ENCODE measurements at regions not wholly inside any gene's neighbourhood (a gene's known extent, or its start where the extent isn't known, plus 50 kb on each side); places are given as distances from the start of the nearest gene placed in this dataset.

DNA sequence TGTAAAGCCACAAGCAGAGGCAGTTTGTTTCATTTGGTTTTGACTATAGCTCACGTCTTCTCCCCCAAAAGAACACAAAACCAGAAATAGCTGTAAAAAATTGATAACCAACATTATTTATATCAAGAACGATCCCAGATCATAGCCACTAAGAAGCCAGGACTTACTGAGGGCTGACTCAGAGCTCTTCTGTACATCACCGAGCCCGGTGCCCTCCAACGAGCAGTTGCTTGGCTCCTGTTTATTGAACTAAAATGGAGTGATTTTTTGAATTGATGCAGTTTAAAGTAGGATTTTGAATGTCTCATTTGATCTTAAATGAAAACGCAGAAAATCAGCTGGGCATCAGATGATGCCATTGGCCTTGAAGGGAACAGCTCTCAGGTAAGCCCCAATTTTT is 343.3 kb downstream of the INSIG2 start:
- no peak for DNase-seq
- no peaks in the 10 kb centered on the region for H3K4me1 ChIP-seq (replicated peaks in 1 of 2)
- TF ChIP-seq POLR2A (IDR thresholded peaks at IDR 0.05) = no peak
- TF ChIP-seq, protein P1, sequence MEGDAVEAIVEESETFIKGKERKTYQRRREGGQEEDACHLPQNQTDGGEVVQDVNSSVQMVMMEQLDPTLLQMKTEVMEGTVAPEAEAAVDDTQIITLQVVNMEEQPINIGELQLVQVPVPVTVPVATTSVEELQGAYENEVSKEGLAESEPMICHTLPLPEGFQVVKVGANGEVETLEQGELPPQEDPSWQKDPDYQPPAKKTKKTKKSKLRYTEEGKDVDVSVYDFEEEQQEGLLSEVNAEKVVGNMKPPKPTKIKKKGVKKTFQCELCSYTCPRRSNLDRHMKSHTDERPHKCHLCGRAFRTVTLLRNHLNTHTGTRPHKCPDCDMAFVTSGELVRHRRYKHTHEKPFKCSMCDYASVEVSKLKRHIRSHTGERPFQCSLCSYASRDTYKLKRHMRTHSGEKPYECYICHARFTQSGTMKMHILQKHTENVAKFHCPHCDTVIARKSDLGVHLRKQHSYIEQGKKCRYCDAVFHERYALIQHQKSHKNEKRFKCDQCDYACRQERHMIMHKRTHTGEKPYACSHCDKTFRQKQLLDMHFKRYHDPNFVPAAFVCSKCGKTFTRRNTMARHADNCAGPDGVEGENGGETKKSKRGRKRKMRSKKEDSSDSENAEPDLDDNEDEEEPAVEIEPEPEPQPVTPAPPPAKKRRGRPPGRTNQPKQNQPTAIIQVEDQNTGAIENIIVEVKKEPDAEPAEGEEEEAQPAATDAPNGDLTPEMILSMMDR (IDR thresholded peaks at IDR 0.05) = no peak
- no peak overlapping the region for H3K27ac ChIP-seq
- H3K9me3 ChIP-seq (replicated peaks in 1 of 3) = no peaks in the 10 kb centered on the region
- 74 to 78% (median 75%) methylated on average over 6 of the region's 6 CpGs for WGBS, 4 donors
- no peaks in the 10 kb centered on the region for H3K27me3 ChIP-seq
- intact Hi-C loops (cut with DNase I) = no loop called here
- no peaks in the 10 kb centered on the region for H3K36me3 ChIP-seq (replicated peaks in 1 of 2)
- no peak overlapping the region for H3K4me3 ChIP-seq

DNA sequence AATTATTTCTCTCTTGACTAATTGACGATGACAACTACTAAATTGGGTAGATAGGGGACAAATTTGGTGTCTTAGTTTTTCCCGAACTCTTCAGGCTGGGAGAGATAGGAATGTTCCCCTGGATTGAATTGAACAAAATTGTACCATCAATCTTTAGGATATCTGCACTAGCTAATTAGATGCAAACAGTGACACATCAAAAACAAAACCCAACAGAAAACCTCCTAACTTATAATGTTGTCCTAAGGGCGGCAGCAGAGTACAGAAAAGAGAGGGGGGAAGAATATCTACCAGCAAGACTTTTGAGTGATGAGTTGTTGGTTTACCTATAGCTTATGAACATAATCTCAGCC is 342.9 kb downstream of the INSIG2 start:
- H3K9me3 ChIP-seq (replicated peaks in 1 of 3) = no peaks in the 10 kb centered on the region
- intact Hi-C loops (cut with DNase I) = no loop called here
- H3K4me3 ChIP-seq = no peak overlapping the region
- no peaks in the 10 kb centered on the region for H3K27me3 ChIP-seq
- WGBS, 4 donors = 64 to 72% (median 70%) methylated on average over 3 of the region's 3 CpGs
- DNase-seq = no peak
- no peaks in the 10 kb centered on the region for H3K36me3 ChIP-seq (replicated peaks in 1 of 2)
- no peaks in the 10 kb centered on the region for H3K4me1 ChIP-seq (replicated peaks in 1 of 2)
- no peak for TF ChIP-seq POLR2A (IDR thresholded peaks at IDR 0.05)
- TF ChIP-seq, protein P1 (IDR thresholded peaks at IDR 0.05) = no peak
- H3K27ac ChIP-seq = no peak overlapping the region

DNA sequence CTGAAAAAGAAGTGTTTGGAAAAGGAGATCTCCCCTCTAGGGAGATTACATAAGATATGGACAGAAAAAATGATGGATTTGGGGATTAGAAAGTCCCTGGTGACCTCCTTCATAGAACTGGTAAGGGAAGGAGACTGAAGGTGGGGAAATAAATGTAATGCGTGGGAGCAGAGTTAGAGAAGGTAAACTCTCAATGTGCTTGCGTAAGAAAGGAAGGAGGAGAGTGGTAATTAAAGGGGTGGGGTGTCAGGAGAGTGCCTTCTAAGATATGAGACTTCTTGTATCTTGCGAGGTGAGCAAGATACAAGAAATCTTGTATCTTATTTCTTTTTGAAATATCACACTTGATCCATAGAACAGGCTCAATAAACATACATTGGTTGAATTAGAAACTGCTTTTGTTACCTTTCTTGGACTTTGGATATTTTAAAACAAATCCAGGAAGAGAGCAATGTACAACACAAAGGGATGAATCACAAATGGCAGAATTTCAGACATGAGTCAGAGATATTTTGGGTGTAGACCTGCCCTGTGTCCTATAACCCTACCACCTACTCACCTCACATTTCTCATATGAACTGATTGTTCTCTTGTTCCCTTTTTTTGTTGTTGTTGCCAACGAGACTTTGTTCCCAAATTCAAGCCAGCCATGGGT is 342.4 kb downstream of the INSIG2 start:
- Histone ChIP-seq H3K27me3 (no peaks in the 10 kb centered on the region), H3K4me3 (no peak overlapping the region), H3K9me3 (replicated peaks in 1 of 3) (no peaks in the 10 kb centered on the region), H3K36me3 (replicated peaks in 1 of 2) (no peaks in the 10 kb centered on the region), H3K27ac (no peak overlapping the region), H3K4me1 (replicated peaks in 1 of 2) (no peaks in the 10 kb centered on the region)
- DNase-seq = no peak
- intact Hi-C loops (cut with DNase I) = no loop called here
- WGBS, 4 donors = 60 to 69% (median 64%) methylated on average over 4 of the region's 4 CpGs
- TF ChIP-seq, protein P1 (IDR thresholded peaks at IDR 0.05) = no peak
- TF ChIP-seq POLR2A (IDR thresholded peaks at IDR 0.05) = no peak

DNA sequence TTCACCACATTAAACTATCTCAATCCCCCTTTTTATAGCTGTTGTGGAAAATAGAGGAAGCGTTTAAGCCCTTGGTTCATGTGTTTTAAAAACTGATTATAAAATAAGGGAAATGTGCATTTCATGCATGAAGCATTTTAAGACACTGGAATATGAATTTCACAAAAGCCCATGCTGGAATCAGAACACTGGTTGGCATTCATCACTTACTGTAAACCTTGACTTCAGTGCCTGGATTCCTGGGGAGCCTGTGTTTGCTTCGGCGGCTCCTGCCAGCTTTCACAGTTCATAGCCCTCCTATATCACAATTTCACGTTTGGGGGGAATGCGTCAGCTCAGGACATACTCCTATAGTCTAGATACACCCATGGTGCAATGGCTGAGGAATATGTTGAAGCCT is 336.9 kb downstream of the INSIG2 start:
- no peak for TF ChIP-seq POLR2A (IDR thresholded peaks at IDR 0.05)
- TF ChIP-seq, protein P1 (IDR thresholded peaks at IDR 0.05) = no peak
- H3K27me3 ChIP-seq = no peaks in the 10 kb centered on the region
- no peak for DNase-seq
- H3K36me3 ChIP-seq (replicated peaks in 1 of 2) = no peaks in the 10 kb centered on the region
- intact Hi-C loops (cut with DNase I) = no loop called here
- H3K9me3 ChIP-seq (replicated peaks in 1 of 3) = no peaks in the 10 kb centered on the region
- no peaks in the 10 kb centered on the region for H3K4me1 ChIP-seq (replicated peaks in 1 of 2)
- 59 to 75% (median 70%) methylated on average over 5 of the region's 5 CpGs for WGBS, 4 donors
- no peak overlapping the region for H3K27ac ChIP-seq
- no peak overlapping the region for H3K4me3 ChIP-seq

Measured in adrenal gland (tissue), 9 donors.